H1 (cell line): ENCODE measurements at regions not wholly inside any gene's neighbourhood (a gene's known extent, or its start where the extent isn't known, plus 50 kb on each side); places are given as distances from the start of the nearest gene placed in this dataset.

Experiments used
- CHD1 ChIP-seq: IDR thresholded peaks from 2 replicates; pipeline ENCODE4 v1.6.1; 2012; ENCODE audit warnings: low read depth, low read length, improper control_type of control experiment
- CHD2 ChIP-seq: IDR thresholded peaks from 2 replicates; pipeline ENCODE4 v1.6.1; 2012; ENCODE audit warnings: low read length, improper control_type of control experiment
- CTCF ChIP-seq, 3 experiments: IDR thresholded peaks; 1 replicate in 2 of 3; 2 replicates in 1 of 3; pipeline versions ENCODE4 v1.5.1 to v1.6.1; 2011; ENCODE audit warnings: low read length in 3 of 3, mild to moderate bottlenecking in 3 of 3, inconsistent platforms in 2 of 3, low read depth in 1 of 3, moderate library complexity in 1 of 3; ENCODE audit not compliant: insufficient read depth in 1 of 3; ENCODE audit errors: control extremely low read depth in 1 of 3
- EP300 ChIP-seq, 2 experiments: IDR thresholded peaks; 1 replicate in 1 of 2; 2 replicates in 1 of 2; pipeline ENCODE4 v1.6.1; 2011 to 2012; ENCODE audit warnings: low read depth in 2 of 2, low read length in 2 of 2, mild to moderate bottlenecking in 2 of 2, borderline replicate concordance in 1 of 2, inconsistent platforms in 1 of 2, moderate library complexity in 1 of 2
- HDAC2 ChIP-seq, 2 experiments: fragments of 300-600 bp in 1 of 2; sonication (generic) in 1 of 2; IDR thresholded peaks; 2 replicates each; pipeline ENCODE4 v1.6.1; 2011 to 2012; ENCODE audit warnings: low read depth in 2 of 2, low read length in 2 of 2, mild to moderate bottlenecking in 2 of 2, moderate library complexity in 2 of 2, borderline replicate concordance in 1 of 2, inconsistent platforms in 1 of 2
- KDM1A ChIP-seq: fragments of 200-600, 300-600 bp; sonication (generic); IDR thresholded peaks from 2 replicates; pipeline ENCODE4 v1.7.1; 2016; ENCODE audit warnings: mild to moderate bottlenecking, low read length, borderline replicate concordance
- MAX ChIP-seq: IDR thresholded peaks from 2 replicates; pipeline ENCODE4 v1.6.1; 2012; ENCODE audit warnings: inconsistent platforms
- NRF1 ChIP-seq: IDR thresholded peaks from 2 replicates; pipeline ENCODE4 v1.6.1; 2011; ENCODE audit warnings: mild to moderate bottlenecking, low read depth, low read length, improper control_type of control experiment
- SRF ChIP-seq: IDR thresholded peaks from 2 replicates; pipeline ENCODE4 v1.6.1; 2011; ENCODE audit warnings: mild to moderate bottlenecking, low read depth, low read length, moderate library complexity

- TF ChIP-seq CTCF (IDR thresholded peaks at IDR 0.05; ENCODE audit: control extremely low read depth in 1 of 3, insufficient read depth in 1 of 3, low read depth in 1 of 3, low read length in 3 of 3) (no peak), MAX (no peak), CHD1 (no peak), KDM1A (no peak), HDAC2 (IDR thresholded peaks at IDR 0.05; ENCODE audit: borderline replicate concordance in 1 of 2, low read depth in 2 of 2, low read length in 2 of 2) (no peak), EP300 (IDR thresholded peaks at IDR 0.05; ENCODE audit: borderline replicate concordance in 1 of 2, low read depth in 2 of 2, low read length in 2 of 2) (no peak), SRF (no peak), CHD2 (no peak), NRF1 (no peak)
Measured at GRCh38 chr13:21320642-21321034, 138.5 kb downstream of the ZDHHC20 start.
